ENCODE measurements at regions not wholly inside any gene's neighbourhood (a gene's known extent, or its start where the extent isn't known, plus 50 kb on each side); places are given as distances from the start of the nearest gene placed in this dataset.
A peak's percentile ranks its signal among the peaks of the same experiment; 100 is the strongest.

DNA sequence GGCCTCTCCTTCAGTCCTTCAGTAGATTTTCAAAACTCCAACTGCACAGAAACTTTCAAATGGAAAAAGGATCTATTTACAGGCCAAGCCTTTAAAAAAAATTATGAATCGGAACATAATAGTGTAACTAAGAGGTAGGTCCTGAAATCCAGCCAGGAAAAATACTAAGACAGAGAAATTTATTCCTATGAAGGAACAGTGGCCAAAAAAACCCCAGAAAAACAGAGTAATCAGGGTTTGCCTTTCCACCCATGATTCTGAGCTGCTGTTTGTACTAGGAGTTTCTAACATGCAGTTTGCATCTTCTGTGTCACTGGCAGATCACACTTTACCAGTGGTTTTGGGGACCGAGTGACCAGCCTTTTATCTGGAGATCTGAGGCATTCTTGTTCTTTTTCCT is 93.1 kb upstream of the TMED7 start:
- Mint-ChIP-seq H3K9me3 (peaks cover 5% of the 10 kb centered on the region; the same call in 1 of the 3 replicates), H3K4me1 (peaks cover 11% of the 10 kb centered on the region), H3K27ac (no peak overlapping the region), H3K27me3 (ENCODE audit: insufficient read depth, low read depth, poor library complexity) (no peaks in the 10 kb centered on the region), H3K4me3 (no peak overlapping the region), H3K36me3 (ENCODE audit: low read depth) (peaks cover 5% of the 10 kb centered on the region; the same call in 1 of the 3 replicates)
- Histone ChIP-seq H3K27me3 (ENCODE audit: insufficient read depth) (no peaks in the 10 kb centered on the region), H3K79me2 (replicated peaks; ENCODE audit: insufficient read depth) (no peaks in the 10 kb centered on the region), H3F3A (replicated peaks; ENCODE audit: low read depth) (no peaks in the 10 kb centered on the region), H3K36me3 (ENCODE audit: insufficient read depth) (no peaks in the 10 kb centered on the region), H4K20me1 (replicated peaks; ENCODE audit: insufficient read depth) (no peaks in the 10 kb centered on the region), H3K27ac (ENCODE audit: low read depth) (no peak overlapping the region), H3K4me3 (no peak overlapping the region), H3K9me2 (ENCODE audit: insufficient read depth) (peaks cover 20% of the 10 kb centered on the region; the same call in 1 of the 2 replicates), H3K4me2 (no peak overlapping the region), H2AFZ (peak overlapping the region; percentile 56; the same call in 1 of the 2 replicates), H3K4me1 (ENCODE audit: insufficient read depth) (peaks cover 5% of the 10 kb centered on the region; the same call in 1 of the 2 replicates)
- TF ChIP-seq EZH2 (IDR thresholded peaks at IDR 0.05; ENCODE audit: low read depth, unreplicated experiment) (no peak), CREB1 (CRISPR knock-in tag; IDR thresholded peaks at IDR 0.05; ENCODE audit: low read depth) (no peak), NANOG (IDR thresholded peaks at IDR 0.05; ENCODE audit: borderline replicate concordance) (no peak), ZNF331 (CRISPR knock-in tag; IDR thresholded peaks at IDR 0.05; ENCODE audit: low read depth) (no peak), ZNF114 (CRISPR knock-in tag; IDR thresholded peaks at IDR 0.05) (no peak), JUNB (IDR thresholded peaks at IDR 0.05; ENCODE audit: unreplicated experiment) (no peak), STAT1 (IDR thresholded peaks at IDR 0.05; ENCODE audit: unreplicated experiment) (no peak), POLR2AphosphoS5 (IDR thresholded peaks at IDR 0.05; ENCODE audit: low read depth) (no peak), EZH2phosphoT487 (IDR thresholded peaks at IDR 0.05; ENCODE audit: unreplicated experiment) (no peak)
- TF ChIP-seq, protein P1, sequence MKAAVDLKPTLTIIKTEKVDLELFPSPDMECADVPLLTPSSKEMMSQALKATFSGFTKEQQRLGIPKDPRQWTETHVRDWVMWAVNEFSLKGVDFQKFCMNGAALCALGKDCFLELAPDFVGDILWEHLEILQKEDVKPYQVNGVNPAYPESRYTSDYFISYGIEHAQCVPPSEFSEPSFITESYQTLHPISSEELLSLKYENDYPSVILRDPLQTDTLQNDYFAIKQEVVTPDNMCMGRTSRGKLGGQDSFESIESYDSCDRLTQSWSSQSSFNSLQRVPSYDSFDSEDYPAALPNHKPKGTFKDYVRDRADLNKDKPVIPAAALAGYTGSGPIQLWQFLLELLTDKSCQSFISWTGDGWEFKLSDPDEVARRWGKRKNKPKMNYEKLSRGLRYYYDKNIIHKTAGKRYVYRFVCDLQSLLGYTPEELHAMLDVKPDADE (IDR thresholded peaks at IDR 0.05), result no peak
- TF ChIP-seq, protein P2, sequence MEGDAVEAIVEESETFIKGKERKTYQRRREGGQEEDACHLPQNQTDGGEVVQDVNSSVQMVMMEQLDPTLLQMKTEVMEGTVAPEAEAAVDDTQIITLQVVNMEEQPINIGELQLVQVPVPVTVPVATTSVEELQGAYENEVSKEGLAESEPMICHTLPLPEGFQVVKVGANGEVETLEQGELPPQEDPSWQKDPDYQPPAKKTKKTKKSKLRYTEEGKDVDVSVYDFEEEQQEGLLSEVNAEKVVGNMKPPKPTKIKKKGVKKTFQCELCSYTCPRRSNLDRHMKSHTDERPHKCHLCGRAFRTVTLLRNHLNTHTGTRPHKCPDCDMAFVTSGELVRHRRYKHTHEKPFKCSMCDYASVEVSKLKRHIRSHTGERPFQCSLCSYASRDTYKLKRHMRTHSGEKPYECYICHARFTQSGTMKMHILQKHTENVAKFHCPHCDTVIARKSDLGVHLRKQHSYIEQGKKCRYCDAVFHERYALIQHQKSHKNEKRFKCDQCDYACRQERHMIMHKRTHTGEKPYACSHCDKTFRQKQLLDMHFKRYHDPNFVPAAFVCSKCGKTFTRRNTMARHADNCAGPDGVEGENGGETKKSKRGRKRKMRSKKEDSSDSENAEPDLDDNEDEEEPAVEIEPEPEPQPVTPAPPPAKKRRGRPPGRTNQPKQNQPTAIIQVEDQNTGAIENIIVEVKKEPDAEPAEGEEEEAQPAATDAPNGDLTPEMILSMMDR (conservative IDR thresholded peaks at IDR 0.05; ENCODE audit: low read depth in 2 of 2), result no peak
- TF ChIP-seq, protein P3, sequence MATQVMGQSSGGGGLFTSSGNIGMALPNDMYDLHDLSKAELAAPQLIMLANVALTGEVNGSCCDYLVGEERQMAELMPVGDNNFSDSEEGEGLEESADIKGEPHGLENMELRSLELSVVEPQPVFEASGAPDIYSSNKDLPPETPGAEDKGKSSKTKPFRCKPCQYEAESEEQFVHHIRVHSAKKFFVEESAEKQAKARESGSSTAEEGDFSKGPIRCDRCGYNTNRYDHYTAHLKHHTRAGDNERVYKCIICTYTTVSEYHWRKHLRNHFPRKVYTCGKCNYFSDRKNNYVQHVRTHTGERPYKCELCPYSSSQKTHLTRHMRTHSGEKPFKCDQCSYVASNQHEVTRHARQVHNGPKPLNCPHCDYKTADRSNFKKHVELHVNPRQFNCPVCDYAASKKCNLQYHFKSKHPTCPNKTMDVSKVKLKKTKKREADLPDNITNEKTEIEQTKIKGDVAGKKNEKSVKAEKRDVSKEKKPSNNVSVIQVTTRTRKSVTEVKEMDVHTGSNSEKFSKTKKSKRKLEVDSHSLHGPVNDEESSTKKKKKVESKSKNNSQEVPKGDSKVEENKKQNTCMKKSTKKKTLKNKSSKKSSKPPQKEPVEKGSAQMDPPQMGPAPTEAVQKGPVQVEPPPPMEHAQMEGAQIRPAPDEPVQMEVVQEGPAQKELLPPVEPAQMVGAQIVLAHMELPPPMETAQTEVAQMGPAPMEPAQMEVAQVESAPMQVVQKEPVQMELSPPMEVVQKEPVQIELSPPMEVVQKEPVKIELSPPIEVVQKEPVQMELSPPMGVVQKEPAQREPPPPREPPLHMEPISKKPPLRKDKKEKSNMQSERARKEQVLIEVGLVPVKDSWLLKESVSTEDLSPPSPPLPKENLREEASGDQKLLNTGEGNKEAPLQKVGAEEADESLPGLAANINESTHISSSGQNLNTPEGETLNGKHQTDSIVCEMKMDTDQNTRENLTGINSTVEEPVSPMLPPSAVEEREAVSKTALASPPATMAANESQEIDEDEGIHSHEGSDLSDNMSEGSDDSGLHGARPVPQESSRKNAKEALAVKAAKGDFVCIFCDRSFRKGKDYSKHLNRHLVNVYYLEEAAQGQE (IDR thresholded peaks at IDR 0.05; ENCODE audit: unreplicated experiment), result no peak
- TF ChIP-seq, protein P4, sequence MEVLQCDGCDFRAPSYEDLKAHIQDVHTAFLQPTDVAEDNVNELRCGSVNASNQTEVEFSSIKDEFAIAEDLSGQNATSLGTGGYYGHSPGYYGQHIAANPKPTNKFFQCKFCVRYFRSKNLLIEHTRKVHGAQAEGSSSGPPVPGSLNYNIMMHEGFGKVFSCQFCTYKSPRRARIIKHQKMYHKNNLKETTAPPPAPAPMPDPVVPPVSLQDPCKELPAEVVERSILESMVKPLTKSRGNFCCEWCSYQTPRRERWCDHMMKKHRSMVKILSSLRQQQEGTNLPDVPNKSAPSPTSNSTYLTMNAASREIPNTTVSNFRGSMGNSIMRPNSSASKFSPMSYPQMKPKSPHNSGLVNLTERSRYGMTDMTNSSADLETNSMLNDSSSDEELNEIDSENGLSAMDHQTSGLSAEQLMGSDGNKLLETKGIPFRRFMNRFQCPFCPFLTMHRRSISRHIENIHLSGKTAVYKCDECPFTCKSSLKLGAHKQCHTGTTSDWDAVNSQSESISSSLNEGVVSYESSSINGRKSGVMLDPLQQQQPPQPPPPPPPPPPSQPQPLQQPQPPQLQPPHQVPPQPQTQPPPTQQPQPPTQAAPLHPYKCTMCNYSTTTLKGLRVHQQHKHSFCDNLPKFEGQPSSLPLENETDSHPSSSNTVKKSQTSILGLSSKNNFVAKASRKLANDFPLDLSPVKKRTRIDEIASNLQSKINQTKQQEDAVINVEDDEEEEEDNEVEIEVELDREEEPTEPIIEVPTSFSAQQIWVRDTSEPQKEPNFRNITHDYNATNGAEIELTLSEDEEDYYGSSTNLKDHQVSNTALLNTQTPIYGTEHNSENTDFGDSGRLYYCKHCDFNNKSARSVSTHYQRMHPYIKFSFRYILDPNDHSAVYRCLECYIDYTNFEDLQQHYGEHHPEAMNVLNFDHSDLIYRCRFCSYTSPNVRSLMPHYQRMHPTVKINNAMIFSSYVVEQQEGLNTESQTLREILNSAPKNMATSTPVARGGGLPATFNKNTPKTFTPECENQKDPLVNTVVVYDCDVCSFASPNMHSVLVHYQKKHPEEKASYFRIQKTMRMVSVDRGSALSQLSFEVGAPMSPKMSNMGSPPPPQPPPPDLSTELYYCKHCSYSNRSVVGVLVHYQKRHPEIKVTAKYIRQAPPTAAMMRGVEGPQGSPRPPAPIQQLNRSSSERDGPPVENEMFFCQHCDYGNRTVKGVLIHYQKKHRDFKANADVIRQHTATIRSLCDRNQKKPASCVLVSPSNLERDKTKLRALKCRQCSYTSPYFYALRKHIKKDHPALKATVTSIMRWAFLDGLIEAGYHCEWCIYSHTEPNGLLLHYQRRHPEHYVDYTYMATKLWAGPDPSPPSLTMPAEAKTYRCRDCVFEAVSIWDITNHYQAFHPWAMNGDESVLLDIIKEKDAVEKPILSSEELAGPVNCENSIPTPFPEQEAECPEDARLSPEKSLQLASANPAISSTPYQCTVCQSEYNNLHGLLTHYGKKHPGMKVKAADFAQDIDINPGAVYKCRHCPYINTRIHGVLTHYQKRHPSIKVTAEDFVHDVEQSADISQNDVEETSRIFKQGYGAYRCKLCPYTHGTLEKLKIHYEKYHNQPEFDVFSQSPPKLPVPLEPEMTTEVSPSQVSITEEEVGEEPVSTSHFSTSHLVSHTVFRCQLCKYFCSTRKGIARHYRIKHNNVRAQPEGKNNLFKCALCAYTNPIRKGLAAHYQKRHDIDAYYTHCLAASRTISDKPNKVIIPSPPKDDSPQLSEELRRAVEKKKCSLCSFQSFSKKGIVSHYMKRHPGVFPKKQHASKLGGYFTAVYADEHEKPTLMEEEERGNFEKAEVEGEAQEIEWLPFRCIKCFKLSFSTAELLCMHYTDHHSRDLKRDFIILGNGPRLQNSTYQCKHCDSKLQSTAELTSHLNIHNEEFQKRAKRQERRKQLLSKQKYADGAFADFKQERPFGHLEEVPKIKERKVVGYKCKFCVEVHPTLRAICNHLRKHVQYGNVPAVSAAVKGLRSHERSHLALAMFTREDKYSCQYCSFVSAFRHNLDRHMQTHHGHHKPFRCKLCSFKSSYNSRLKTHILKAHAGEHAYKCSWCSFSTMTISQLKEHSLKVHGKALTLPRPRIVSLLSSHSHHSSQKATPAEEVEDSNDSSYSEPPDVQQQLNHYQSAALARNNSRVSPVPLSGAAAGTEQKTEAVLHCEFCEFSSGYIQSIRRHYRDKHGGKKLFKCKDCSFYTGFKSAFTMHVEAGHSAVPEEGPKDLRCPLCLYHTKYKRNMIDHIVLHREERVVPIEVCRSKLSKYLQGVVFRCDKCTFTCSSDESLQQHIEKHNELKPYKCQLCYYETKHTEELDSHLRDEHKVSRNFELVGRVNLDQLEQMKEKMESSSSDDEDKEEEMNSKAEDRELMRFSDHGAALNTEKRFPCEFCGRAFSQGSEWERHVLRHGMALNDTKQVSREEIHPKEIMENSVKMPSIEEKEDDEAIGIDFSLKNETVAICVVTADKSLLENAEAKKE (CRISPR knock-in tag; IDR thresholded peaks at IDR 0.05), result no peak
- ATAC-seq (no peak), DNase-seq (ENCODE audit: low spot score) (no peak)
